Cardiac muscle cell (in vitro differentiated cells and primary cell): ENCODE measurements at regions not wholly inside any gene's neighbourhood (a gene's known extent, or its start where the extent isn't known, plus 50 kb on each side); places are given as distances from the start of the nearest gene placed in this dataset.

Experiments used
- DNase-seq, 2 donors: peaks; one replicate each; pipeline versions ENCODE4 v3.0.0 to v3.0.0-alpha.2; 2010 to 2017; ENCODE audit warnings: low read depth in 1 of 2, low spot score in 1 of 2
- H3K27ac ChIP-seq: fragments of 200-600 bp; sonication (generic); 2 replicates; pipeline ENCODE4 v1.5.1; 2016
- H3K27me3 ChIP-seq: fragments of 200-600 bp; sonication (generic); 2 replicates; pipeline ENCODE4 v1.6.0; 2016; ENCODE audit warnings: control low read depth
- H3K36me3 ChIP-seq: fragments of 200-600 bp; sonication (generic); 2 replicates; pipeline ENCODE4 v1.5.1; 2016; ENCODE audit warnings: control low read depth
- H3K4me1 ChIP-seq: fragments of 200-600 bp; sonication (generic); 2 replicates; pipeline ENCODE4 v1.8.1; 2017; ENCODE audit warnings: low read depth, mild to moderate bottlenecking, mixed run types
- H3K4me3 ChIP-seq: fragments of 200-600 bp; sonication (generic); 2 replicates; pipeline ENCODE4 v1.5.1; 2016; ENCODE audit warnings: mild to moderate bottlenecking
- H3K9me3 ChIP-seq: fragments of 200-600 bp; sonication (generic); 2 replicates; pipeline ENCODE4 v1.5.1; 2017; ENCODE audit warnings: low read depth, mild to moderate bottlenecking, control low read depth
- CTCF ChIP-seq: IDR thresholded peaks from 2 replicates; pipeline ENCODE4 v1.5.1; 2012; ENCODE audit warnings: low read depth, mild to moderate bottlenecking, low read length

DNA sequence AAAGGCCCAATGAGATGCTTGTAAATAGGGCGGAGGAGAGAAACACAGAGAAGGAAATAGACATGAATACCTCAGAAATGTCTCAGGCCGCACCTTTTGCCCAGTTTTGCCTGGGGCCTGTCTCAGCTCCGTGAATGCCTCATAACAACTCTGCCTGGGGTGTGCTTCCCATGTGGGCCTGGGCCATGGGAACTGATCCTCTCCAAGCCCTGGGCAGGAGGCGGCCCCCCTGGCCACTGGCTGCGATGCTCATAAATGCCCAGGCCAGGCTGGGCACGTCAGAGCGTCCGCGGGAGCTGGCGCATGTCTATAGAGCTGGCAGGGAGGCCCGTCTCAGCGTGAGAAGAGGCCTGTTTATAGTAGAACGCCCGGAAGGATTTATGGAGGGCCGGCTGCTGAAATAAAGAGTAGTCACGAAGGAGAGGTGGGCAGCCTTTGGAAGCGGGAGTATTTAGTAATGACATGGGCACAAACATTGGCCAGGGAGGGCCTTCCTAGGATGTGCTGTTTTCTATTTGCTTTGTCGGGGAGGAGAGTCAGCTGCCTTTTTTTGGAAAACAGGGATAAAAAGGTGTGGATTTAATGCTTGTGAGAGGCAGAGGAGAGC is 85.9 kb upstream of the IGF1R start:
- Histone ChIP-seq H3K36me3 (no peaks in the 10 kb centered on the region), H3K27ac (no peak overlapping the region), H3K4me1 (no peaks in the 10 kb centered on the region), H3K9me3 (no peaks in the 10 kb centered on the region), H3K27me3 (no peaks in the 10 kb centered on the region), H3K4me3 (no peak overlapping the region)
- no peak for DNase-seq
- no peak for TF ChIP-seq CTCF

DNA sequence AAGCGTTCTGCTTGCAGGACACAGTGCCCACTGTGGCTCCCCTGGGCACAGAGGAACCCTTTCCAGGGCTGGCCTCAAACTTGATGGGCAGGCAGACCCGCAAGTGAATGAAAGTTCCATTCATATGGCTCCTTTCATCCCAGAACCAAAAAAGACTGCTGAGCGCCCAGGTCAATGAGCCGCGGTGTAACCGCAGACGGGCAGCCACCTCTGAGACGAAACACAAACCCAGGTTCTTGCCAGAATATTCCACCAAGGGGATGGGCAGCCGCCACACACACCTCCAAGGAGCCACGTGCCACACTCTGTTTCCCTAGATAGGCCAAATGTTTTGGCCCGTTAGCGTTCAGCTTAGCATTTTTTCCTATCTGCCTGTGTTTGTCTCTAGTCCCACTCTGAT is 82.8 kb upstream of the IGF1R start:
- DNase-seq = no peak
- Histone ChIP-seq H3K27me3 (no peaks in the 10 kb centered on the region), H3K4me1 (no peaks in the 10 kb centered on the region), H3K4me3 (no peak overlapping the region), H3K9me3 (no peaks in the 10 kb centered on the region), H3K27ac (no peak overlapping the region), H3K36me3 (no peaks in the 10 kb centered on the region)
- TF ChIP-seq CTCF = no peak

DNA sequence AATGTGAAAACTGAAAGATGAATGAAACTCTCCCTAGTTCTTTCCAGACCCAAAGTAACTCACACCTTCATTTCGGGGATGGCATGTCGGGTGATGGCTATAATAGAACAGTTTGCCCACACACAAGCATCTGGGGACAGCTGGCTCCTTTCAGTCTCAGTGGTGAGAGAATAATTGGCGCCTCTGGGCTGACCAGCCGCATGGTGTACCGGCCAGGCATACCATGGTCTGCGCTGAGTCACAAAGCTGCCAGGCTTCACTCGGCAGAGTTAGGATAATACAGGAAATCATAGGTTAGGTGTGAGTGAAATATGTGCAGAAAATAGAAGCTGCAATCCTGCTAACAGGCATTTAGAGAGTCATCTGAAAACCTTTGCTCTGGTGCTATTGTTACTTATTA is 80.4 kb upstream of the IGF1R start:
- no peak for TF ChIP-seq CTCF

DNA sequence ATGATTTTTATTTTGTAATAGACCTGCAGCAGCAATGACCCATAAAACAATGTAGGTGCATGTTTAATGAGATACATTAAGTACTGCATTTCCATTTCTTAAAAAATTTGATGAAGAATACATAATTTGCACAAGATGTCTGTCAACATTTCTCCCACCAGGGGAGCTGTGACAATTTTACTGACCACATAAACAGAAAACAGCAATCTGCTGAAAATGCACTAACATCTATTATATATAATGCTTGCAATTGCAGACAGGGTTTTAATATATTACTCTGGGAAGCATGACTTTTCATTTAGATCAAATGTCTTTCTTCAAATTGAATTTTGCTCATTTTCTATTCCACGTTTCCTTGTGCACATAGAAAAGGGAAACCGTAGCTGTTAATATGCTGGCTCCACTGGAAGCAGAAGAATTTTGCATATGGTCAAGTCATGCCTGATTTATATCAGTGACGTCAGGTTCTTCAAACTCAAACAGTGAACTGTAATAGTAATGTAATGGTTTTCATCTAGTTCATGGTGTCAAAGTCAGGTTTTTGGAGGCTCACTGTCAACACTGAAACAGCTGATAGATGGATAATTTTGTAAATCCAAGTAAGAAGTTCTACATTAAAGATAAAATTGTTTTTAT is 79.8 kb upstream of the IGF1R start:
- Histone ChIP-seq H3K4me3 (no peak overlapping the region), H3K36me3 (no peaks in the 10 kb centered on the region), H3K4me1 (no peaks in the 10 kb centered on the region), H3K9me3 (no peaks in the 10 kb centered on the region), H3K27ac (no peak overlapping the region), H3K27me3 (no peaks in the 10 kb centered on the region)
- DNase-seq = peak in 1 of 2 donors; percentile 16
- TF ChIP-seq CTCF = peak; percentile 43

More for the DNA sequence above, 80.4 kb upstream of the IGF1R start:
- no peaks in the 10 kb centered on the region for H3K9me3 ChIP-seq
- peak in 1 of 2 donors; percentile 19 for DNase-seq
- no peaks in the 10 kb centered on the region for H3K36me3 ChIP-seq
- no peak overlapping the region for H3K27ac ChIP-seq
- H3K4me1 ChIP-seq = no peaks in the 10 kb centered on the region
- no peak overlapping the region for H3K4me3 ChIP-seq
- no peaks in the 10 kb centered on the region for H3K27me3 ChIP-seq

DNA sequence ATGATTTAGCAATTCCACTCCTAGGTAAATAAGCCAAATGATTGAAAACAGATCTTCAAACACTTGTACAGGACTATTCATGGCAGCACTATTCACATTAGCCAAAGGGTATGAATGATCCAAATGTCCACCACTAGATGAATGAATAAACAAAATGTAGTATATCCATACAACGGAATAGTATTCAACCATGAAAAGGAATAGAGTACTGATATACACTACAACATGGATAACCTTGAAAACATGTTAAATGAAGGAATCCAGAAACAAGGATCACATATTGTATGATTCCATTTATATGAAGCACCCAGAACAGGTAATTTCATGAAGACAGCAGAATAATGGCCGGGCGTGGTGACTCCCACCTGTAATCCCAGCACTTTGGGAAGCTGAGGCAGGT is 78.2 kb upstream of the IGF1R start:
- H3K4me1 ChIP-seq = no peaks in the 10 kb centered on the region
- no peak for TF ChIP-seq CTCF
- H3K9me3 ChIP-seq = no peaks in the 10 kb centered on the region
- DNase-seq = no peak
- H3K27me3 ChIP-seq = no peaks in the 10 kb centered on the region
- no peaks in the 10 kb centered on the region for H3K36me3 ChIP-seq
- no peak overlapping the region for H3K27ac ChIP-seq
- no peak overlapping the region for H3K4me3 ChIP-seq
